Dermis microvascular lymphatic vessel endothelial cell (primary cell): ENCODE measurements at regions not wholly inside any gene's neighbourhood (a gene's known extent, or its start where the extent isn't known, plus 50 kb on each side); places are given as distances from the start of the nearest gene placed in this dataset.
A peak's percentile ranks its signal among the peaks of the same experiment; 100 is the strongest.
"Not testable (repeated sequence)": the region's sequence is repeated elsewhere in the genome, so short reads cannot be mapped to it uniquely, and the experiment has no call there.

Source experiments
- DNase-seq, 2 donors: peaks; one replicate each; pipeline versions ENCODE4 v3.0.0 to v3.0.0-alpha.2; 2010; ENCODE audit warnings: low read depth in 2 of 2

GRCh38 chr6:11328613-11329247 is 96.3 kb upstream of the NEDD9 start:
- no peak for DNase-seq

- DNase-seq, result no peak
Measured at GRCh38 chr6:11327961-11328360, 95.5 kb upstream of the NEDD9 start.

GRCh38 chr6:11326116-11326515 is 93.6 kb upstream of the NEDD9 start:
- no peak for DNase-seq

- no peak for DNase-seq
Measured at GRCh38 chr6:11324453-11325015, 92.1 kb upstream of the NEDD9 start.

GRCh38 chr6:11323666-11324452 is 91.4 kb upstream of the NEDD9 start:
- DNase-seq, result no peak

GRCh38 chr6:11322252-11322885 is 89.9 kb upstream of the NEDD9 start:
- no peak for DNase-seq

GRCh38 chr6:11320914-11321597 is 88.6 kb upstream of the NEDD9 start:
- DNase-seq, result no peak

- peak in 1 of 2 donors; percentile 17 for DNase-seq
Measured at GRCh38 chr6:11318835-11319813, 86.7 kb upstream of the NEDD9 start.

GRCh38 chr6:11317885-11318771 is 85.7 kb upstream of the NEDD9 start:
- DNase-seq, result peak; percentile 34 to 98

GRCh38 chr6:11315743-11316437 is 83.4 kb upstream of the NEDD9 start:
- peak in 1 of 2 donors; percentile 92 for DNase-seq

- no peak for DNase-seq
Measured at GRCh38 chr6:11313207-11313606, 80.7 kb upstream of the NEDD9 start.

GRCh38 chr6:11311970-11312369 is 79.5 kb upstream of the NEDD9 start:
- DNase-seq, result no peak

GRCh38 chr6:11309947-11310665 is 77.6 kb upstream of the NEDD9 start:
- DNase-seq, result no peak

- no peak for DNase-seq
Measured at GRCh38 chr6:11307226-11307625, 74.8 kb upstream of the NEDD9 start.

- DNase-seq, result no peak
Measured at GRCh38 chr6:11304946-11305345, 72.5 kb upstream of the NEDD9 start.

GRCh38 chr6:11299876-11300428 is 67.5 kb upstream of the NEDD9 start:
- DNase-seq, result not testable (repeated sequence)

- DNase-seq, result not testable (repeated sequence)
Measured at GRCh38 chr6:11299421-11299784, 66.9 kb upstream of the NEDD9 start.
